SK-MEL-5 (cell line): ENCODE measurements at regions not wholly inside any gene's neighbourhood (a gene's known extent, or its start where the extent isn't known, plus 50 kb on each side); places are given as distances from the start of the nearest gene placed in this dataset.
A peak's percentile ranks its signal among the peaks of the same experiment; 100 is the strongest.
"Not testable (repeated sequence)": the region's sequence is repeated elsewhere in the genome, so short reads cannot be mapped to it uniquely, and the experiment has no call there.

Source experiments
- DNase-seq: peaks from one replicate; pipeline ENCODE4 v3.0.0-alpha.2; 2016; ENCODE audit warnings: low read depth, low spot score
- in situ Hi-C: cut with HindIII; loops from 2 replicates; pipeline ENCODE4 v1.10.0; 2016; ENCODE audit warnings: low sequenced_read_pairs, high pct_unique_total_duplicates, low pct_unique_long_range_greater_than_20kb

GRCh38 chr16:65608455-65608854 is 486.6 kb upstream of the CDH11 start:
- DNase-seq, result no peak
- in situ Hi-C loops, result no loop called here

- in situ Hi-C loops, result no loop called here
- no peak for DNase-seq
Measured at GRCh38 chr16:65604771-65605170, 482.9 kb upstream of the CDH11 start.

GRCh38 chr16:65601781-65602180 is 479.9 kb upstream of the CDH11 start:
- no peak for DNase-seq
- in situ Hi-C loops, result no loop called here

- no peak for DNase-seq
- in situ Hi-C loops, result no loop called here
Measured at GRCh38 chr16:65600629-65601028, 478.8 kb upstream of the CDH11 start.

GRCh38 chr16:65600046-65600445 is 478.2 kb upstream of the CDH11 start:
- in situ Hi-C loops, result no loop called here
- no peak for DNase-seq

GRCh38 chr16:65598621-65599020 is 476.8 kb upstream of the CDH11 start:
- peak; percentile 0 for DNase-seq
- in situ Hi-C loops, result no loop called here

- in situ Hi-C loops, result no loop called here
- no peak for DNase-seq
Measured at GRCh38 chr16:65583498-65583897, 461.6 kb upstream of the CDH11 start.

- DNase-seq, result no peak
- in situ Hi-C loops, result no loop called here
Measured at GRCh38 chr16:65579050-65579449, 457.2 kb upstream of the CDH11 start.

- peak; percentile 4 for DNase-seq
- in situ Hi-C loops, result no loop called here
Measured at GRCh38 chr16:65576631-65577030, 454.8 kb upstream of the CDH11 start.

- in situ Hi-C loops, result no loop called here
- no peak for DNase-seq
Measured at GRCh38 chr16:65576139-65576538, 454.3 kb upstream of the CDH11 start.

- DNase-seq, result peak; percentile 42
- in situ Hi-C loops, result no loop called here
Measured at GRCh38 chr16:65574326-65574966, 452.6 kb upstream of the CDH11 start.

GRCh38 chr16:65572156-65572555 is 450.3 kb upstream of the CDH11 start:
- in situ Hi-C loops, result no loop called here

GRCh38 chr16:65570261-65570660 is 448.4 kb upstream of the CDH11 start:
- DNase-seq, result no peak
- in situ Hi-C loops, result no loop called here

More at GRCh38 chr16:65572156-65572555, 450.3 kb upstream of the CDH11 start:
- no peak for DNase-seq

- DNase-seq, result no peak
Measured at GRCh38 chr16:65559846-65560245, 438.0 kb upstream of the CDH11 start.

GRCh38 chr16:65549689-65550088 is 427.8 kb upstream of the CDH11 start:
- in situ Hi-C loops, DNase-seq: not testable (repeated sequence)

More at GRCh38 chr16:65559846-65560245, 438.0 kb upstream of the CDH11 start:
- in situ Hi-C loops, result no loop called here

GRCh38 chr16:65548470-65548869 is 426.6 kb upstream of the CDH11 start:
- in situ Hi-C loops, result no loop called here
- no peak for DNase-seq

GRCh38 chr16:65547772-65548446 is 426.0 kb upstream of the CDH11 start:
- DNase-seq, result no peak
- in situ Hi-C loops, result no loop called here

GRCh38 chr16:65546353-65546791 is 424.5 kb upstream of the CDH11 start:
- in situ Hi-C loops, result no loop called here
- no peak for DNase-seq

- DNase-seq, result no peak
- in situ Hi-C loops, result no loop called here
Measured at GRCh38 chr16:65545413-65545956, 423.6 kb upstream of the CDH11 start.
